Cardiac muscle cell (in vitro differentiated cells and primary cell): ENCODE measurements at regions not wholly inside any gene's neighbourhood (a gene's known extent, or its start where the extent isn't known, plus 50 kb on each side); places are given as distances from the start of the nearest gene placed in this dataset.

Experiments
- DNase-seq, 2 donors: peaks; one replicate each; pipeline versions ENCODE4 v3.0.0 to v3.0.0-alpha.2; 2010 to 2017; ENCODE audit warnings: low read depth in 1 of 2, low spot score in 1 of 2
- H3K27ac ChIP-seq: fragments of 200-600 bp; sonication (generic); 2 replicates; pipeline ENCODE4 v1.5.1; 2016
- H3K27me3 ChIP-seq: fragments of 200-600 bp; sonication (generic); 2 replicates; pipeline ENCODE4 v1.6.0; 2016; ENCODE audit warnings: control low read depth
- H3K36me3 ChIP-seq: fragments of 200-600 bp; sonication (generic); 2 replicates; pipeline ENCODE4 v1.5.1; 2016; ENCODE audit warnings: control low read depth
- H3K4me1 ChIP-seq: fragments of 200-600 bp; sonication (generic); 2 replicates; pipeline ENCODE4 v1.8.1; 2017; ENCODE audit warnings: low read depth, mild to moderate bottlenecking, mixed run types
- H3K4me3 ChIP-seq: fragments of 200-600 bp; sonication (generic); 2 replicates; pipeline ENCODE4 v1.5.1; 2016; ENCODE audit warnings: mild to moderate bottlenecking
- H3K9me3 ChIP-seq: fragments of 200-600 bp; sonication (generic); 2 replicates; pipeline ENCODE4 v1.5.1; 2017; ENCODE audit warnings: low read depth, mild to moderate bottlenecking, control low read depth
- CTCF ChIP-seq: IDR thresholded peaks from 2 replicates; pipeline ENCODE4 v1.5.1; 2012; ENCODE audit warnings: low read depth, mild to moderate bottlenecking, low read length

DNA sequence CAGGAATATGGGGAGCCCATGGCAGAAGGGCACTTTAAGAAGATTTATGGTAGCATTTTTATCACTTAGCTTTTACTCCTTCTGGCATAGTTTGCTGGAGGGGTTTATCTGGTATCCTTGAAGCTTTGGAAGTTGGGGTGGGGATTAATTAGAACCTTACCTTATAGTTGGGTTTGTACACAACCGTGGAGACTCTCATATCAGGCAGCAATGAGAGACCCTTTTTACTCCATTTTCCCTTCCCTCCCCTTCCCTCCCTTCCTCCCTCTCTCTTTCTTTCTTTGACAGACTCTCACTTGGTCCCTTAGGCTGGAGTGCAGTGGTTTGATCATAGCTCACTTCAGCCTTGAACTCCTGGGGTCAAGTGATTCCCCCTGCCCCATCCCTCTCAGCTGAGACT is 465.8 kb upstream of the PODXL start:
- no peaks in the 10 kb centered on the region for H3K9me3 ChIP-seq
- H3K27me3 ChIP-seq: no peaks in the 10 kb centered on the region
- DNase-seq: no peak
- H3K36me3 ChIP-seq: no peaks in the 10 kb centered on the region
- peaks cover 19% of the 10 kb centered on the region for H3K4me1 ChIP-seq
- no peak for TF ChIP-seq CTCF
- H3K27ac ChIP-seq: no peak overlapping the region
- no peak overlapping the region for H3K4me3 ChIP-seq

- Histone ChIP-seq H3K27ac (no peak overlapping the region), H3K4me3 (no peak overlapping the region), H3K9me3 (no peaks in the 10 kb centered on the region), H3K4me1 (peaks cover 15% of the 10 kb centered on the region), H3K36me3 (no peaks in the 10 kb centered on the region), H3K27me3 (no peaks in the 10 kb centered on the region)
- TF ChIP-seq CTCF: no peak
- no peak for DNase-seq
Observed at GRCh38 chr7:132019703-132020102, 463.3 kb upstream of the PODXL start.

DNA sequence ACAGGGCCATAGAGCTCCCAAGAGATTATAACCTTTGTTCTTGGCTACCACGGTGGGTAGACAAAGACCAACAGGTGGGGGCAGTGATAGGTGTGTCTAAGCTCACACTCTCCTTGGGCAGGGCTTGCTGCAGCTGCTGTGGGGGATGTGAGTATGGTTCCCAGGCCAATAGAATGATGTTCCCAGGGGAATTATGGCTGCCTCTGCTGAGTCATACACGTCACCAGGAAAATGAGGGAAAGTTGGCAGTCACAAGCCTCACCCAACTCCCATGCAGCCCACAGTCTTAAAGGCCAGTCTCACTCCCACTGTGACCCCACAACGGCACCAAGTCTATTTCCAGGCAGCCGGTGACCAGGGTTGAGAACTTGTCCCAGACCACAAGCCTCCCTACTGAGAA is 453.4 kb upstream of the PODXL start:
- H3K9me3 ChIP-seq: no peaks in the 10 kb centered on the region
- H3K27me3 ChIP-seq: no peaks in the 10 kb centered on the region
- no peaks in the 10 kb centered on the region for H3K36me3 ChIP-seq
- no peak for TF ChIP-seq CTCF
- no peak overlapping the region for H3K4me3 ChIP-seq
- no peaks in the 10 kb centered on the region for H3K4me1 ChIP-seq
- H3K27ac ChIP-seq: no peak overlapping the region
- peak in 1 of 2 donors; percentile 21 for DNase-seq

DNA sequence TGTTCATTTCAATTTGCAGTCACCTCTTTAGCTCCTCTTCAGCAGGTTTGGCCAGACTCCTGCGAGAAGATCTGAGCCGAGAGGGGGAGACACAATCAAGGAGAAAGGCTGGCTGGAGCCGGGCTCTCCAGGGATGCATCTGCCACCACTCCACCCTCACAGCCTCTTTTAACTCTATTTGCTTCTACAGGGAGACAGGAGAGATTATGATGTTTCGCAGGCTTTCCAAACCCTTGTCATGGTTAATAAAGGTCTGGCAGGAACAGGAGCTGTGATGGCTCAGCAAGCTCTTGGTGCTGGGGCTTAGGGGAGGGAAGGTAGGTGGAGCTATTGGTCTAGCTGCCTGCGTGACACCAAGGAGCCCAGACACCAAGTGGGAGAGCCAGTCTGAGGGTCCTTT is 448.1 kb upstream of the PODXL start:
- Histone ChIP-seq H3K27ac (peak overlapping the region; percentile 24), H3K36me3 (no peaks in the 10 kb centered on the region), H3K9me3 (no peaks in the 10 kb centered on the region), H3K4me3 (no peak overlapping the region), H3K27me3 (no peaks in the 10 kb centered on the region), H3K4me1 (no peaks in the 10 kb centered on the region)
- peak; percentile 49 to 65 for DNase-seq
- TF ChIP-seq CTCF: peak; percentile 42

- H3K4me1 ChIP-seq: no peaks in the 10 kb centered on the region
- H3K27ac ChIP-seq: no peak overlapping the region
- TF ChIP-seq CTCF: no peak
- no peak overlapping the region for H3K4me3 ChIP-seq
- H3K36me3 ChIP-seq: no peaks in the 10 kb centered on the region
- DNase-seq: no peak
- H3K9me3 ChIP-seq: no peaks in the 10 kb centered on the region
- no peaks in the 10 kb centered on the region for H3K27me3 ChIP-seq
Observed at GRCh38 chr7:132002343-132002968, 446.0 kb upstream of the PODXL start.

DNA sequence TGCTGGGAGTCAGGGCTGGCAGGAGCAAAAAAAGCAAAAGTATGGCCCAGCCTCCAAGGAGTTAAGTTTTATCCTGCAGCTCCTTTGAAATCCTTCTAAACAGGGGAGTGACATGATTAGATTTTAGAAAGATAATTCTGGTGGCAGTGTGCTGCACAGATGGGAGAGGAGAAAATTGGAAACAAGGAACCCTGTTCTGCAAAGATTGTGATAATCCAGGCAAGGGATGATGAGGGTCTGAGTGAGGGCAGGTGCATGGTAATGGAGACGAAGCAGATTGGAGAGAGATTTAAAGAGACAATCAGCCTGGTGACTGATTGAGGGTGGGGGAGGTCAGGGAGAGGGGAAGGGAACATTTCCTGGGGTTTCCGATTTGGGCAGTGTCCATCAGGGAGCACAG is 444.7 kb upstream of the PODXL start:
- Histone ChIP-seq H3K9me3 (no peaks in the 10 kb centered on the region), H3K36me3 (no peaks in the 10 kb centered on the region), H3K27ac (no peak overlapping the region), H3K4me3 (no peak overlapping the region), H3K27me3 (no peaks in the 10 kb centered on the region), H3K4me1 (no peaks in the 10 kb centered on the region)
- TF ChIP-seq CTCF: no peak
- DNase-seq: no peak
